ENCODE measurements at regions not wholly inside any gene's neighbourhood (a gene's known extent, or its start where the extent isn't known, plus 50 kb on each side); places are given as distances from the start of the nearest gene placed in this dataset.

GRCh38 chr18:38709122-38709521 is 1143.5 kb upstream of the CELF4 start:
- no peak overlapping the region for H3K27ac ChIP-seq (ENCODE audit: control insufficient read depth, insufficient read depth)
- no peaks in the 10 kb centered on the region for H3K36me3 ChIP-seq (ENCODE audit: control insufficient read depth in 2 of 2, insufficient read depth in 2 of 2, low read length in 1 of 2)
- BruUV-seq (replicated peaks), result no TSS peak
- H3K79me2 ChIP-seq (ENCODE audit: control insufficient read depth, insufficient read depth, low read length), result no peaks in the 10 kb centered on the region
- ChIA-PET SMC1A (ENCODE audit: uncharacterized antibody, unreplicated experiment) (no interaction called here), CTCF (no interaction called here), POLR2A (no interaction called here), RAD21 (ENCODE audit: unreplicated experiment) (no interaction called here)
- TF ChIP-seq USF2 (IDR thresholded peaks at IDR 0.05; ENCODE audit: borderline replicate concordance, low read depth, low read length) (no peak), BMI1 (IDR thresholded peaks at IDR 0.05; ENCODE audit: borderline replicate concordance) (no peak), IRF4 (IDR thresholded peaks at IDR 0.05; ENCODE audit: low read depth, low read length) (no peak), IKZF2 (IDR thresholded peaks at IDR 0.05) (no peak), MXI1 (IDR thresholded peaks at IDR 0.05; ENCODE audit: low read depth, low read length) (no peak), HDAC2 (IDR thresholded peaks at IDR 0.05) (no peak), CBX3 (IDR thresholded peaks at IDR 0.05; ENCODE audit: borderline replicate concordance, low read depth) (no peak), STAT1 (conservative IDR thresholded peaks at IDR 0.05) (no peak), BCL3 (IDR thresholded peaks at IDR 0.05; ENCODE audit: borderline replicate concordance, insufficient read depth, low read depth, low read length, poor library complexity, severe bottlenecking) (no peak), KAT2A (conservative IDR thresholded peaks at IDR 0.05; ENCODE audit: control insufficient read depth, low read depth, low read length) (no peak), EP300 (IDR thresholded peaks at IDR 0.05; ENCODE audit: borderline replicate concordance in 1 of 2, control insufficient read depth in 1 of 2, low read depth in 2 of 2, low read length in 2 of 2) (no peak), RBBP5 (conservative IDR thresholded peaks at IDR 0.05) (no peak), NFYB (IDR thresholded peaks at IDR 0.05; ENCODE audit: insufficient read depth, low read depth, low read length) (no peak), POLR2A (IDR thresholded peaks at IDR 0.05; ENCODE audit: low read depth, low read length) (no peak)
- intact Hi-C loops (cut with micrococcal nuclease; ENCODE audit: unreplicated experiment) (no loop called here), in situ Hi-C loops (cut with MboI) (no loop called here)
- FAIRE-seq (no peak), DNase-seq (ENCODE audit: low read depth, low spot score) (no peak), ATAC-seq (no peak)
- no peak overlapping the region for H3K4me3 ChIP-seq
- no peaks in the 10 kb centered on the region for H3K4me1 ChIP-seq (ENCODE audit: control insufficient read depth, insufficient read depth, low read length)
- WGBS (ENCODE audit: insufficient coverage, insufficient replicate concordance, low lambda C conversion rate, missing lambda C conversion rate), result 12% methylated on average over 5 of the region's 5 CpGs
- no peaks in the 10 kb centered on the region; the same call in 1 of the 3 replicates for H3K9me3 ChIP-seq (replicated peaks; ENCODE audit: control insufficient read depth, insufficient read depth, low read length)
- H3K27me3 ChIP-seq (replicated peaks in 1 of 2; ENCODE audit: control insufficient read depth in 2 of 2, insufficient read depth in 2 of 2, low read length in 1 of 2), result no peaks in the 10 kb centered on the region
- H3K4me2 ChIP-seq (ENCODE audit: control insufficient read depth, insufficient read depth), result no peak overlapping the region
- H3K9ac ChIP-seq (ENCODE audit: control insufficient read depth, insufficient read depth, low read length), result no peak overlapping the region
- no peaks in the 10 kb centered on the region for H4K20me1 ChIP-seq (ENCODE audit: control insufficient read depth, insufficient read depth)
- H2AFZ ChIP-seq (ENCODE audit: control insufficient read depth, low read depth, low read length), result no peak overlapping the region

All from GM12878 (cell line).